Loucy (cell line): ENCODE measurements at regions not wholly inside any gene's neighbourhood (a gene's known extent, or its start where the extent isn't known, plus 50 kb on each side); places are given as distances from the start of the nearest gene placed in this dataset.

ENCODE experiments used
- H2AFZ ChIP-seq: fragments of 200-600 bp; sonication (generic); 2 replicates; pipeline ENCODE4 v1.6.0; 2016; ENCODE audit warnings: antibody characterized with exemption, mild to moderate bottlenecking, low read length, moderate library complexity
- H3F3A ChIP-seq: fragments of 200-600 bp; 2 replicates; pipeline ENCODE4 v1.6.0; 2016; ENCODE audit warnings: antibody characterized with exemption, low read depth, mild to moderate bottlenecking
- H3K27me3 ChIP-seq: fragments of 200-600 bp; sonication (generic); 2 replicates; pipeline ENCODE4 v1.6.1; 2014; ENCODE audit warnings: low read length, mild to moderate bottlenecking; ENCODE audit not compliant: insufficient read depth, poor library complexity, severe bottlenecking
- H3K36me3 ChIP-seq: fragments of 200-600 bp; sonication (generic); 2 replicates; pipeline ENCODE4 v1.6.1; 2016; ENCODE audit warnings: low read length; ENCODE audit not compliant: insufficient read depth
- H3K4me1 ChIP-seq: fragments of 200-600 bp; sonication (generic); 2 replicates; pipeline ENCODE4 v1.5.1; 2014; ENCODE audit warnings: low read length, mild to moderate bottlenecking; ENCODE audit not compliant: insufficient read depth, poor library complexity, severe bottlenecking
- H3K4me2 ChIP-seq: fragments of 200-600 bp; sonication (generic); 2 replicates; pipeline ENCODE4 v1.6.0; 2014; ENCODE audit warnings: antibody characterized with exemption, low read length, low read depth, mild to moderate bottlenecking; ENCODE audit not compliant: poor library complexity, severe bottlenecking
- H3K4me3 ChIP-seq: fragments of 200-600 bp; sonication (generic); 2 replicates; pipeline ENCODE4 v1.5.1; 2014; ENCODE audit warnings: low read length, mild to moderate bottlenecking, mixed read lengths; ENCODE audit not compliant: poor library complexity, severe bottlenecking
- H3K79me2 ChIP-seq: fragments of 200-600 bp; sonication (generic); 2 replicates; pipeline ENCODE4 v1.6.1; 2014; ENCODE audit warnings: low read length; ENCODE audit not compliant: insufficient read depth
- H3K9ac ChIP-seq: fragments of 200-600 bp; sonication (generic); 2 replicates; pipeline ENCODE4 v1.6.0; 2014; ENCODE audit warnings: mild to moderate bottlenecking, low read depth, low read length, moderate library complexity; ENCODE audit not compliant: poor library complexity, severe bottlenecking
- H3K9me2 ChIP-seq: fragments of 200-600 bp; sonication (generic); replicated peaks from 2 replicates; pipeline ENCODE4 v1.6.1; 2016; ENCODE audit warnings: low read depth, low read length, mixed read lengths
- H3K9me3 ChIP-seq: fragments of 200-600 bp; sonication (generic); 2 replicates; pipeline ENCODE4 v1.6.1; 2014; ENCODE audit warnings: mild to moderate bottlenecking, antibody characterized with exemption, low read length, low read depth; ENCODE audit not compliant: insufficient read depth
- H4K20me1 ChIP-seq: fragments of 200-600 bp; sonication (generic); 2 replicates; pipeline ENCODE4 v1.6.0; 2014; ENCODE audit warnings: antibody characterized with exemption, low read length, mild to moderate bottlenecking; ENCODE audit not compliant: insufficient read depth, poor library complexity, severe bottlenecking
- CTCF ChIP-seq: fragments of 200-600 bp; sonication (generic); conservative IDR thresholded peaks from 2 replicates; pipeline ENCODE4 v1.5.1; 2014; ENCODE audit warnings: mild to moderate bottlenecking, antibody characterized with exemption, low read length
- EZH2phosphoT487 ChIP-seq: fragments of 200-600 bp; IDR thresholded peaks from 2 replicates; pipeline ENCODE4 v1.6.1; 2018; ENCODE audit warnings: antibody characterized with exemption, mild to moderate bottlenecking, moderate library complexity, borderline replicate concordance

- Histone ChIP-seq H3K4me1 (peaks cover 14% of the 10 kb centered on the region), H3K9me2 (no peaks in the 10 kb centered on the region), H3F3A (no peaks in the 10 kb centered on the region), H3K4me2 (peak overlapping the region; percentile 13), H3K27me3 (no peaks in the 10 kb centered on the region), H4K20me1 (no peaks in the 10 kb centered on the region), H3K36me3 (no peaks in the 10 kb centered on the region), H3K4me3 (no peak overlapping the region), H3K79me2 (no peaks in the 10 kb centered on the region), H3K9ac (no peak overlapping the region), H3K9me3 (peaks cover 5% of the 10 kb centered on the region; the same call in 1 of the 2 replicates), H2AFZ (no peak overlapping the region)
- TF ChIP-seq EZH2phosphoT487 (no peak), CTCF (no peak)
These were observed 456.4 kb downstream of the SETBP1 start for GRCh38 chr18:45137087-45137419.

GRCh38 chr18:45139478-45139877, 458.8 kb downstream of the SETBP1 start:
- Histone ChIP-seq H3K4me1 (peaks cover 14% of the 10 kb centered on the region), H3K36me3 (no peaks in the 10 kb centered on the region), H3K9ac (no peak overlapping the region), H3K27me3 (no peaks in the 10 kb centered on the region), H2AFZ (no peak overlapping the region), H3K9me2 (no peaks in the 10 kb centered on the region), H3K4me3 (no peak overlapping the region), H3K9me3 (peaks cover 5% of the 10 kb centered on the region; the same call in 1 of the 2 replicates), H3F3A (no peaks in the 10 kb centered on the region), H4K20me1 (no peaks in the 10 kb centered on the region), H3K79me2 (no peaks in the 10 kb centered on the region), H3K4me2 (no peak overlapping the region)
- TF ChIP-seq EZH2phosphoT487 (no peak), CTCF (no peak)

- no peak overlapping the region for H2AFZ ChIP-seq
- H3K27me3 ChIP-seq: no peaks in the 10 kb centered on the region
- no peaks in the 10 kb centered on the region for H3K9me2 ChIP-seq
- H4K20me1 ChIP-seq: no peaks in the 10 kb centered on the region
- peaks cover 5% of the 10 kb centered on the region; the same call in 1 of the 2 replicates for H3K9me3 ChIP-seq
- H3K4me1 ChIP-seq: no peaks in the 10 kb centered on the region
- H3K4me3 ChIP-seq: no peak overlapping the region
- no peaks in the 10 kb centered on the region for H3F3A ChIP-seq
- H3K36me3 ChIP-seq: no peaks in the 10 kb centered on the region
- H3K4me2 ChIP-seq: no peak overlapping the region
- no peaks in the 10 kb centered on the region for H3K79me2 ChIP-seq
- H3K9ac ChIP-seq: no peak overlapping the region
- TF ChIP-seq EZH2phosphoT487: no peak
These were observed 462.2 kb downstream of the SETBP1 start for GRCh38 chr18:45142868-45143267.

- H3K9me2 ChIP-seq: no peaks in the 10 kb centered on the region
These were observed 465.6 kb upstream of the SLC14A2 start for GRCh38 chr18:45149712-45150111.

More at GRCh38 chr18:45149712-45150111, 465.6 kb upstream of the SLC14A2 start:
- Histone ChIP-seq H3F3A (no peaks in the 10 kb centered on the region), H3K4me3 (no peak overlapping the region), H2AFZ (no peak overlapping the region), H3K4me1 (no peaks in the 10 kb centered on the region), H3K36me3 (no peaks in the 10 kb centered on the region), H3K9me3 (no peaks in the 10 kb centered on the region; the same call in 1 of the 2 replicates), H3K4me2 (no peak overlapping the region), H3K79me2 (no peaks in the 10 kb centered on the region), H3K9ac (no peak overlapping the region), H4K20me1 (no peaks in the 10 kb centered on the region), H3K27me3 (no peaks in the 10 kb centered on the region)
- TF ChIP-seq CTCF: no peak
- no peak for TF ChIP-seq EZH2phosphoT487
